ENCODE measurements at regions not wholly inside any gene's neighbourhood (a gene's known extent, or its start where the extent isn't known, plus 50 kb on each side); places are given as distances from the start of the nearest gene placed in this dataset.

GRCh38 chr9:80605793-80606192 lies 1034.0 kb downstream of the TLE4 start:
- DNase-seq (ENCODE audit: low read depth in 2 of 3, low spot score in 2 of 3) = no peak

GRCh38 chr9:80605129-80605528 lies 1033.4 kb downstream of the TLE4 start:
- peak in 1 of 3 donors; percentile 11 for DNase-seq (ENCODE audit: low read depth in 2 of 3, low spot score in 2 of 3)

- DNase-seq (ENCODE audit: low read depth in 2 of 3, low spot score in 2 of 3) = no peak
These were observed 1030.5 kb downstream of the TLE4 start for GRCh38 chr9:80602291-80602690.

GRCh38 chr9:80596579-80596978 lies 1024.8 kb downstream of the TLE4 start:
- no peak for DNase-seq (ENCODE audit: low read depth in 2 of 3, low spot score in 2 of 3)

- DNase-seq (ENCODE audit: low read depth in 2 of 3, low spot score in 2 of 3) = no peak
These were observed 1023.4 kb downstream of the TLE4 start for GRCh38 chr9:80595192-80595591.

GRCh38 chr9:80592413-80592812 lies 1020.6 kb downstream of the TLE4 start:
- DNase-seq (ENCODE audit: low read depth in 2 of 3, low spot score in 2 of 3) = no peak

GRCh38 chr9:80586786-80587330 lies 1015.1 kb downstream of the TLE4 start:
- no peak for DNase-seq (ENCODE audit: low read depth in 2 of 3, low spot score in 2 of 3)

- no peak for DNase-seq (ENCODE audit: low read depth in 2 of 3, low spot score in 2 of 3)
These were observed 1000.2 kb downstream of the TLE4 start for GRCh38 chr9:80571953-80572352.

GRCh38 chr9:80569236-80569635 lies 997.5 kb downstream of the TLE4 start:
- DNase-seq (ENCODE audit: low read depth in 2 of 3, low spot score in 2 of 3) = no peak

GRCh38 chr9:80561526-80561925 lies 989.8 kb downstream of the TLE4 start:
- DNase-seq (ENCODE audit: low read depth in 2 of 3, low spot score in 2 of 3) = no peak

- DNase-seq (ENCODE audit: low read depth in 2 of 3, low spot score in 2 of 3) = no peak
These were observed 989.2 kb downstream of the TLE4 start for GRCh38 chr9:80560976-80561375.

GRCh38 chr9:80557256-80557655 lies 985.5 kb downstream of the TLE4 start:
- DNase-seq (ENCODE audit: low read depth in 2 of 3, low spot score in 2 of 3) = no peak

GRCh38 chr9:80556631-80557030 lies 984.9 kb downstream of the TLE4 start:
- DNase-seq (ENCODE audit: low read depth in 2 of 3, low spot score in 2 of 3) = no peak

- DNase-seq (ENCODE audit: low read depth in 2 of 3, low spot score in 2 of 3) = no peak
These were observed 984.1 kb downstream of the TLE4 start for GRCh38 chr9:80555782-80556325.

- DNase-seq (ENCODE audit: low read depth in 2 of 3, low spot score in 2 of 3) = no peak
These were observed 983.1 kb downstream of the TLE4 start for GRCh38 chr9:80554856-80555255.

GRCh38 chr9:80554301-80554700 lies 982.5 kb downstream of the TLE4 start:
- no peak for DNase-seq (ENCODE audit: low read depth in 2 of 3, low spot score in 2 of 3)

GRCh38 chr9:80552931-80553330 lies 981.2 kb downstream of the TLE4 start:
- DNase-seq (ENCODE audit: low read depth in 2 of 3, low spot score in 2 of 3) = no peak

GRCh38 chr9:80550181-80550580 lies 978.4 kb downstream of the TLE4 start:
- DNase-seq (ENCODE audit: low read depth in 2 of 3, low spot score in 2 of 3) = no peak

GRCh38 chr9:80547613-80548012 lies 975.8 kb downstream of the TLE4 start:
- DNase-seq (ENCODE audit: low read depth in 2 of 3, low spot score in 2 of 3) = no peak

GRCh38 chr9:80540387-80540786 lies 968.6 kb downstream of the TLE4 start:
- DNase-seq (ENCODE audit: low read depth in 2 of 3, low spot score in 2 of 3) = no peak

- no peak for DNase-seq (ENCODE audit: low read depth in 2 of 3, low spot score in 2 of 3)
These were observed 967.2 kb downstream of the TLE4 start for GRCh38 chr9:80538976-80539375.

GRCh38 chr9:80522465-80522864 lies 950.7 kb downstream of the TLE4 start:
- no peak for DNase-seq (ENCODE audit: low read depth in 2 of 3, low spot score in 2 of 3)

- DNase-seq (ENCODE audit: low read depth in 2 of 3, low spot score in 2 of 3) = no peak
These were observed 949.4 kb downstream of the TLE4 start for GRCh38 chr9:80521151-80521550.
